Stomach (tissue), 8 donors: ENCODE measurements at regions not wholly inside any gene's neighbourhood (a gene's known extent, or its start where the extent isn't known, plus 50 kb on each side); places are given as distances from the start of the nearest gene placed in this dataset.

Experiments used
- DNase-seq, 2 donors: peaks; one replicate each; pipeline versions ENCODE4 v3.0.0 to v3.0.0-alpha.2; 2013 to 2019
- H3K27ac ChIP-seq, 5 donors: fragments of 200-600 bp in 4 of 5; sonication (generic) in 4 of 5; one replicate each; pipeline ENCODE4 v1.5.1; 2013 to 2019; ENCODE audit warnings: mild to moderate bottlenecking in 1 of 5, moderate library complexity in 1 of 5
- H3K27me3 ChIP-seq, 3 donors: fragments of 200-600 bp; sonication (generic); one replicate each; pipeline ENCODE4 v1.5.1; 2017 to 2019; ENCODE audit warnings: mixed run types in 1 of 3
- H3K36me3 ChIP-seq, 4 donors: fragments of 200-600 bp; sonication (generic); 1 replicate in 3 of 4; 2 replicates in 1 of 4; pipeline ENCODE4 v1.5.1; 2016 to 2019
- H3K4me1 ChIP-seq, 4 donors: fragments of 200-600 bp; sonication (generic); one replicate each; pipeline ENCODE4 v1.5.1; 2016 to 2019
- H3K4me3 ChIP-seq, 4 donors: fragments of 200-600 bp; sonication (generic) in 3 of 4; one replicate each; pipeline ENCODE4 v1.5.1; 2016 to 2019; ENCODE audit warnings: mild to moderate bottlenecking in 1 of 4
- H3K9me3 ChIP-seq, 4 donors: fragments of 200-600 bp; sonication (generic); one replicate each; pipeline ENCODE4 v1.5.1; 2016 to 2019
- EP300 ChIP-seq: sonication (generic); formaldehyde crosslinking; IDR thresholded peaks from one replicate; pipeline ENCODE4 v1.6.1; 2017; ENCODE audit warnings: antibody characterized with exemption
- POLR2A ChIP-seq, 4 donors: fragments of 450-650 bp; IDR thresholded peaks; one replicate each; pipeline ENCODE4 v1.6.1; 2016; ENCODE audit warnings: antibody characterized with exemption in 4 of 4, control low read depth in 2 of 4, mild to moderate bottlenecking in 1 of 4, moderate library complexity in 1 of 4
- POLR2AphosphoS5 ChIP-seq, 3 donors: sonication (generic); formaldehyde crosslinking; IDR thresholded peaks; one replicate each; pipeline ENCODE4 v1.6.1; 2016; ENCODE audit warnings: antibody characterized with exemption in 3 of 3
- WGBS, 5 donors: extraction: QIAGEN DNeasy Blood & Tissue Kit in 3 of 5; methylation state at CpG; one replicate each; pipeline versions ENCODE4 v1.1.5 to v1.1.7; 2013 to 2018; 5-methylcytosine and 5-hydroxymethylcytosine counted together
- intact Hi-C: fragments of 100-400 bp; cut with DNase I; formaldehyde crosslinking; loops from one replicate; pipeline ENCODE4 v1.15.1; 2023; ENCODE audit warnings: low total_unique reads
- TF ChIP-seq, protein P1 (sequence below), 7 experiments: fragments of 450-650 bp in 4 of 7; fragments of 200-600 bp in 3 of 7; sonication (generic) in 3 of 7; IDR thresholded peaks; one replicate each; pipeline ENCODE4 v1.5.1; 2016 to 2019; ENCODE audit warnings: antibody characterized with exemption in 7 of 7, control low read depth in 2 of 7, mild to moderate bottlenecking in 1 of 7
- donor health status: healthy with polysubstance abuse.
- donor health status: Bipolar disorder and iron deficiency.
- donor health status: healthy.

DNA sequence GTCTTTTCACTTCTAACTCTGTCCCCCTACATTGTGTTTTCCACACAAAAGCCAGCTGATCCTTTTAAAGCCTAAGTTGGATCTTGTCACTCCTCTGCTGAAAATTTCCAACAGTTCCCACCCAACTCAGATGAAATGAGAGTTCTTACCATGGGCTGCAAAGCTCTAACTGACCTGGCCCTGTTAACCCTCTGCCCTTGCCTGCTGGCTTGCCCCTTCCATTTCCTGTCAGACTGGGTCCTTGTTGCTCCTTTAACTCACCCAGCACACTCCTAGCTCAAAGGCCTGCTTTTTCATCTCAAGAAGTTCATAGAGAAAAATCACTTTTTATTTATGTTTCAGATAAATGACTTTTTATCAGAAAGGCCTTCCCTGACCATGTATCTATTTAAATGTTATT is 66.5 kb upstream of the HEY2 start:
- Histone ChIP-seq H3K9me3 (no peaks in the 10 kb centered on the region), H3K4me1 (no peaks in the 10 kb centered on the region), H3K27ac (no peak overlapping the region), H3K36me3 (no peaks in the 10 kb centered on the region), H3K4me3 (no peak overlapping the region), H3K27me3 (no peaks in the 10 kb centered on the region)
- intact Hi-C loops: no loop called here
- TF ChIP-seq POLR2A (IDR thresholded peaks at IDR 0.05) (no peak), EP300 (no peak), POLR2AphosphoS5 (IDR thresholded peaks at IDR 0.05) (no peak)
- TF ChIP-seq, protein P1, sequence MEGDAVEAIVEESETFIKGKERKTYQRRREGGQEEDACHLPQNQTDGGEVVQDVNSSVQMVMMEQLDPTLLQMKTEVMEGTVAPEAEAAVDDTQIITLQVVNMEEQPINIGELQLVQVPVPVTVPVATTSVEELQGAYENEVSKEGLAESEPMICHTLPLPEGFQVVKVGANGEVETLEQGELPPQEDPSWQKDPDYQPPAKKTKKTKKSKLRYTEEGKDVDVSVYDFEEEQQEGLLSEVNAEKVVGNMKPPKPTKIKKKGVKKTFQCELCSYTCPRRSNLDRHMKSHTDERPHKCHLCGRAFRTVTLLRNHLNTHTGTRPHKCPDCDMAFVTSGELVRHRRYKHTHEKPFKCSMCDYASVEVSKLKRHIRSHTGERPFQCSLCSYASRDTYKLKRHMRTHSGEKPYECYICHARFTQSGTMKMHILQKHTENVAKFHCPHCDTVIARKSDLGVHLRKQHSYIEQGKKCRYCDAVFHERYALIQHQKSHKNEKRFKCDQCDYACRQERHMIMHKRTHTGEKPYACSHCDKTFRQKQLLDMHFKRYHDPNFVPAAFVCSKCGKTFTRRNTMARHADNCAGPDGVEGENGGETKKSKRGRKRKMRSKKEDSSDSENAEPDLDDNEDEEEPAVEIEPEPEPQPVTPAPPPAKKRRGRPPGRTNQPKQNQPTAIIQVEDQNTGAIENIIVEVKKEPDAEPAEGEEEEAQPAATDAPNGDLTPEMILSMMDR (IDR thresholded peaks at IDR 0.05): no peak
- DNase-seq: no peak

DNA sequence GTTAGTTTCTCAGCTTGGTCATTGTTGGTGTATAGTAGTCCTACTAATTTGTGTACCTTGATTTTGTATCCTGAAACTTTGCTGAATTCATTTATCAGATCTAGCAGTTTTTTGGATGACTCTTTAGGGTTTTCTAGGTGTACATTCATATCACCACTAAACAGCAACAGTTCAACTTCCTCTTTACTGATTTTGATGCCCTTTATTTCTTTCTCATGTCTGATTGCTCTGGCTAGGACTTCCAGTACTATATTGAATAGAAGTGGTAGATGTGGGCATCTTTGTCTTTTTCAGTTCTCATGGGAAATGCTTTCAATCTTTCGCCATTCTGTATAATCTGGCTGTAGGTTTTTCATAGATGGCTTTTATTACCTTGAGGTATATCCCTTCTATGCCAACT is 61.3 kb upstream of the HEY2 start:
- peaks cover 0 to 13% (median 0%) of the 10 kb centered on the region in 4 donors for H3K9me3 ChIP-seq
- no peak for TF ChIP-seq POLR2AphosphoS5 (IDR thresholded peaks at IDR 0.05)
- TF ChIP-seq EP300: no peak
- TF ChIP-seq, protein P1 (IDR thresholded peaks at IDR 0.05): no peak
- TF ChIP-seq POLR2A (IDR thresholded peaks at IDR 0.05): no peak
- intact Hi-C loops: no loop called here
- no peaks in the 10 kb centered on the region for H3K4me1 ChIP-seq
- DNase-seq: no peak
- H3K36me3 ChIP-seq: no peaks in the 10 kb centered on the region
- H3K27me3 ChIP-seq: no peaks in the 10 kb centered on the region
- H3K4me3 ChIP-seq: no peak overlapping the region
- H3K27ac ChIP-seq: no peak overlapping the region
- WGBS, 5 donors: 80 to 93% (median 89%) methylated on average over 1 of the region's 1 CpG

DNA sequence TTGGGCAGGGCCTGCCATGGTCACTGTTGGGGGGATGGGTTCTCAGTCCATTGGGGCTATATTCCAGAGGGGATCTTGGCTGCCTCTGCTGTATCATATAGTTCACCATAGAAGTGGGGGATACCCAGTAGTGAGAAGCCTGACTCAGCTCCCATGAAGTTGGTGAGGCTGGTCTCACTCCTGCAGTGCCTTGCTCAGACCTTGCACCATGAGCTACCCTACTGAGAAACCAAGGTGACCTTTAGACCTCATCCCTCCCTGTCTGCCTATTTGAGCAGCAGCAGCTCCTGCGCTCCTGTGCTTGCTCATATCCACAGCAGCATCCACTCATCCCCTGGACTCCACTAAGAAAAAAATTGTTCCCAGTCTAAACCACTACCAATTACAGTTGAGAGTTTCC is 56.0 kb upstream of the HEY2 start:
- Histone ChIP-seq H3K36me3 (no peaks in the 10 kb centered on the region), H3K4me3 (no peak overlapping the region), H3K27ac (no peak overlapping the region), H3K27me3 (no peaks in the 10 kb centered on the region), H3K4me1 (no peaks in the 10 kb centered on the region), H3K9me3 (peaks cover 0 to 16% (median 0%) of the 10 kb centered on the region in 4 donors)
- no peak for DNase-seq
- intact Hi-C loops: no loop called here
- TF ChIP-seq POLR2AphosphoS5 (IDR thresholded peaks at IDR 0.05) (no peak), EP300 (no peak), POLR2A (IDR thresholded peaks at IDR 0.05) (no peak)
- TF ChIP-seq, protein P1 (IDR thresholded peaks at IDR 0.05): no peak
- WGBS, 5 donors: 0 to 62% (median 0%) methylated on average over 1 of the region's 1 CpG

DNA sequence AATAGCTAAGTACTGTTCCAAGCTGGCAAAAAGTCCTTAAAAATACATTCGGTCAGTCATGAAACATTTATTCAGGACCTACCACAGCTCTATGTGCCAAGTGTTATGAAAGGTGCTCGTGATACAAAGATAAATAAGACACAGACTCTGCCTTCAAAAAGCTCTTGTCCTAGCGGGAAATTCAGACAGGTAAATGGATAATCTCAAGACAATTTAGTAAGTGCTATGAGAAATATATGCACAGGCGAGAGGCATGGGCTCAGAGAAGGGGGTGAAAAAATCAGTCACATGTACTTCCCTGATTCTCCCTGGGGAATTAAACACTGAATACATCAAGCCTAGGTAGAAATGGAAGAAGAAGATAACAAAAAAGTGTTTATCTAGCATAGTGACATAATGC is 49.8 kb upstream of the HEY2 start:
- Histone ChIP-seq H3K4me3 (no peak overlapping the region), H3K27me3 (no peaks in the 10 kb centered on the region), H3K36me3 (no peaks in the 10 kb centered on the region), H3K4me1 (no peaks in the 10 kb centered on the region), H3K9me3 (no peaks in the 10 kb centered on the region), H3K27ac (no peak overlapping the region)
- WGBS, 5 donors: 68 to 79% (median 76%) methylated on average over 4 of the region's 4 CpGs
- TF ChIP-seq, protein P1 (IDR thresholded peaks at IDR 0.05): no peak
- TF ChIP-seq EP300: no peak
- no peak for TF ChIP-seq POLR2A (IDR thresholded peaks at IDR 0.05)
- TF ChIP-seq POLR2AphosphoS5 (IDR thresholded peaks at IDR 0.05): no peak
- DNase-seq: no peak
- intact Hi-C loops: no loop called here
